ENCODE measurements at regions not wholly inside any gene's neighbourhood (a gene's known extent, or its start where the extent isn't known, plus 50 kb on each side); places are given as distances from the start of the nearest gene placed in this dataset.
"Not testable (repeated sequence)": the region's sequence is repeated elsewhere in the genome, so short reads cannot be mapped to it uniquely, and the experiment has no call there.

GRCh38 chr5:103690676-103691075 lies 128.1 kb upstream of the NUDT12 start:
- H3K27ac ChIP-seq (ENCODE audit: low read depth in 1 of 2, low read length in 2 of 2) = no peak overlapping the region
- H3K36me3 ChIP-seq (ENCODE audit: control insufficient read depth in 4 of 4, insufficient read depth in 3 of 4, low read depth in 1 of 4, low read length in 3 of 4) = no peaks in the 10 kb centered on the region
- TF ChIP-seq MAX (IDR thresholded peaks at IDR 0.05) (no peak), ATF3 (IDR thresholded peaks at IDR 0.05) (no peak), EGR1 (IDR thresholded peaks at IDR 0.05; ENCODE audit: low read depth in 2 of 2) (no peak), GABPA (IDR thresholded peaks at IDR 0.05 in 1 of 2, conservative IDR thresholded peaks at IDR 0.05 in 1 of 2) (no peak), HNF4A (conservative IDR thresholded peaks at IDR 0.05) (no peak), NR2F2 (IDR thresholded peaks at IDR 0.05) (no peak), TAF1 (conservative IDR thresholded peaks at IDR 0.05) (no peak), RXRA (IDR thresholded peaks at IDR 0.05) (no peak), JUND (IDR thresholded peaks at IDR 0.05) (no peak), YY1 (IDR thresholded peaks at IDR 0.05) (no peak), RAD21 (IDR thresholded peaks at IDR 0.05) (no peak)
- no peak overlapping the region for H3K4me3 ChIP-seq (ENCODE audit: low read depth in 1 of 3, low read length in 3 of 3)
- no peaks in the 10 kb centered on the region for H3K4me1 ChIP-seq (ENCODE audit: control insufficient read depth in 4 of 4, insufficient read depth in 4 of 4, low read length in 3 of 4)
- WGBS = 75% methylated on average over 1 of the region's 1 CpG
- H3K9me3 ChIP-seq (ENCODE audit: control insufficient read depth in 4 of 4, low read length in 3 of 4) = no peaks in the 10 kb centered on the region
- H3K27me3 ChIP-seq (ENCODE audit: control insufficient read depth in 4 of 4, insufficient read depth in 4 of 4, low read length in 3 of 4) = no peaks in the 10 kb centered on the region
- no peak overlapping the region for H3K9ac ChIP-seq (ENCODE audit: low read depth in 1 of 2, low read length in 2 of 2)
- DNase-seq (ENCODE audit: low spot score) = no peak

- Histone ChIP-seq H3K4me1 (ENCODE audit: control insufficient read depth in 4 of 4, insufficient read depth in 4 of 4, low read length in 3 of 4) (no peaks in the 10 kb centered on the region), H3K9ac (ENCODE audit: low read depth in 1 of 2, low read length in 2 of 2) (no peak overlapping the region), H3K4me3 (ENCODE audit: low read depth in 1 of 3, low read length in 3 of 3) (no peak overlapping the region), H3K27me3 (ENCODE audit: control insufficient read depth in 4 of 4, insufficient read depth in 4 of 4, low read length in 3 of 4) (no peaks in the 10 kb centered on the region), H3K9me3 (ENCODE audit: control insufficient read depth in 4 of 4, low read length in 3 of 4) (no peaks in the 10 kb centered on the region), H3K27ac (ENCODE audit: low read depth in 1 of 2, low read length in 2 of 2) (no peak overlapping the region), H3K36me3 (ENCODE audit: control insufficient read depth in 4 of 4, insufficient read depth in 3 of 4, low read depth in 1 of 4, low read length in 3 of 4) (no peaks in the 10 kb centered on the region)
- no peak for DNase-seq (ENCODE audit: low spot score)
- TF ChIP-seq FOXA2 (IDR thresholded peaks at IDR 0.05) = no peak
- no peak for TF ChIP-seq JUND (IDR thresholded peaks at IDR 0.05)
- no peak for TF ChIP-seq RAD21 (IDR thresholded peaks at IDR 0.05)
- TF ChIP-seq TAF1 (conservative IDR thresholded peaks at IDR 0.05) = no peak
- TF ChIP-seq RXRA (IDR thresholded peaks at IDR 0.05) = no peak
- 53% methylated on average over 3 of the region's 3 CpGs for WGBS
Measured at GRCh38 chr5:103679873-103680272, 117.3 kb upstream of the NUDT12 start.

- H3K9me3 ChIP-seq (ENCODE audit: control insufficient read depth in 4 of 4, low read length in 3 of 4); H3K9ac ChIP-seq (ENCODE audit: low read depth in 1 of 2, low read length in 2 of 2); H3K4me1 ChIP-seq (ENCODE audit: control insufficient read depth in 4 of 4, insufficient read depth in 4 of 4, low read length in 3 of 4); H3K27ac ChIP-seq (ENCODE audit: low read depth in 1 of 2, low read length in 2 of 2); H3K4me3 ChIP-seq (ENCODE audit: low read depth in 1 of 3, low read length in 3 of 3); H3K27me3 ChIP-seq (ENCODE audit: control insufficient read depth in 4 of 4, insufficient read depth in 4 of 4, low read length in 3 of 4); DNase-seq (ENCODE audit: low spot score); H3K36me3 ChIP-seq (ENCODE audit: control insufficient read depth in 4 of 4, insufficient read depth in 3 of 4, low read depth in 1 of 4, low read length in 3 of 4): not testable (repeated sequence)
- WGBS = 66% methylated on average over 4 of the region's 5 CpGs
Measured at GRCh38 chr5:103676198-103676597, 113.6 kb upstream of the NUDT12 start.

- 83% methylated on average over 3 of the region's 3 CpGs for WGBS
- H3K4me3 ChIP-seq (ENCODE audit: low read depth in 1 of 3, low read length in 3 of 3) = no peak overlapping the region
- no peak overlapping the region for H3K27ac ChIP-seq (ENCODE audit: low read depth in 1 of 2, low read length in 2 of 2)
- DNase-seq (ENCODE audit: low spot score) = no peak
- H3K4me1 ChIP-seq (ENCODE audit: control insufficient read depth in 4 of 4, insufficient read depth in 4 of 4, low read length in 3 of 4) = no peaks in the 10 kb centered on the region
- H3K9ac ChIP-seq (ENCODE audit: low read depth in 1 of 2, low read length in 2 of 2) = no peak overlapping the region
- no peaks in the 10 kb centered on the region for H3K36me3 ChIP-seq (ENCODE audit: control insufficient read depth in 4 of 4, insufficient read depth in 3 of 4, low read depth in 1 of 4, low read length in 3 of 4)
- no peaks in the 10 kb centered on the region for H3K27me3 ChIP-seq (ENCODE audit: control insufficient read depth in 4 of 4, insufficient read depth in 4 of 4, low read length in 3 of 4)
- H3K9me3 ChIP-seq (ENCODE audit: control insufficient read depth in 4 of 4, low read length in 3 of 4) = no peaks in the 10 kb centered on the region
- no peak for TF ChIP-seq TAF1 (conservative IDR thresholded peaks at IDR 0.05)
- TF ChIP-seq YY1 (IDR thresholded peaks at IDR 0.05) = no peak
- TF ChIP-seq GABPA (IDR thresholded peaks at IDR 0.05 in 1 of 2, conservative IDR thresholded peaks at IDR 0.05 in 1 of 2) = no peak
- TF ChIP-seq FOXA1 (IDR thresholded peaks at IDR 0.05) = no peak
- TF ChIP-seq HNF4G (IDR thresholded peaks at IDR 0.05) = no peak
- TF ChIP-seq NR2F2 (IDR thresholded peaks at IDR 0.05) = no peak
- no peak for TF ChIP-seq REST (IDR thresholded peaks at IDR 0.05)
- no peak for TF ChIP-seq ZBTB33 (IDR thresholded peaks at IDR 0.05)
- no peak for TF ChIP-seq SP1 (IDR thresholded peaks at IDR 0.05)
- no peak for TF ChIP-seq ATF3 (IDR thresholded peaks at IDR 0.05)
Measured at GRCh38 chr5:103674739-103675138, 112.2 kb upstream of the NUDT12 start.

Measured in liver (tissue), 7 donors.